LNCaP clone FGC (cell line): ENCODE measurements at regions not wholly inside any gene's neighbourhood (a gene's known extent, or its start where the extent isn't known, plus 50 kb on each side); places are given as distances from the start of the nearest gene placed in this dataset.

Experiments
- DNase-seq: peaks from one replicate; pipeline ENCODE4 v3.0.0-alpha.2; 2011; ENCODE audit warnings: low read depth
- H3K4me3 ChIP-seq: 2 replicates; pipeline ENCODE4 v1.5.1; 2011; ENCODE audit warnings: mild to moderate bottlenecking, low read depth, low read length, control low read depth
- TF ChIP-seq, protein P1 (sequence below): IDR thresholded peaks from 2 replicates; pipeline ENCODE4 v1.5.1; 2012; ENCODE audit warnings: mild to moderate bottlenecking; ENCODE audit not compliant: control insufficient read depth, insufficient read depth; ENCODE audit errors: extremely low read depth

GRCh38 chr12:76707772-76708171 is 56.1 kb upstream of the ZDHHC17 start:
- TF ChIP-seq, protein P1, sequence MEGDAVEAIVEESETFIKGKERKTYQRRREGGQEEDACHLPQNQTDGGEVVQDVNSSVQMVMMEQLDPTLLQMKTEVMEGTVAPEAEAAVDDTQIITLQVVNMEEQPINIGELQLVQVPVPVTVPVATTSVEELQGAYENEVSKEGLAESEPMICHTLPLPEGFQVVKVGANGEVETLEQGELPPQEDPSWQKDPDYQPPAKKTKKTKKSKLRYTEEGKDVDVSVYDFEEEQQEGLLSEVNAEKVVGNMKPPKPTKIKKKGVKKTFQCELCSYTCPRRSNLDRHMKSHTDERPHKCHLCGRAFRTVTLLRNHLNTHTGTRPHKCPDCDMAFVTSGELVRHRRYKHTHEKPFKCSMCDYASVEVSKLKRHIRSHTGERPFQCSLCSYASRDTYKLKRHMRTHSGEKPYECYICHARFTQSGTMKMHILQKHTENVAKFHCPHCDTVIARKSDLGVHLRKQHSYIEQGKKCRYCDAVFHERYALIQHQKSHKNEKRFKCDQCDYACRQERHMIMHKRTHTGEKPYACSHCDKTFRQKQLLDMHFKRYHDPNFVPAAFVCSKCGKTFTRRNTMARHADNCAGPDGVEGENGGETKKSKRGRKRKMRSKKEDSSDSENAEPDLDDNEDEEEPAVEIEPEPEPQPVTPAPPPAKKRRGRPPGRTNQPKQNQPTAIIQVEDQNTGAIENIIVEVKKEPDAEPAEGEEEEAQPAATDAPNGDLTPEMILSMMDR, result no peak
- DNase-seq, result no peak
- no peak overlapping the region for H3K4me3 ChIP-seq

GRCh38 chr12:76708296-76708695 is 55.6 kb upstream of the ZDHHC17 start:
- TF ChIP-seq, protein P1, result no peak
- H3K4me3 ChIP-seq, result no peak overlapping the region
- DNase-seq, result no peak

DNA sequence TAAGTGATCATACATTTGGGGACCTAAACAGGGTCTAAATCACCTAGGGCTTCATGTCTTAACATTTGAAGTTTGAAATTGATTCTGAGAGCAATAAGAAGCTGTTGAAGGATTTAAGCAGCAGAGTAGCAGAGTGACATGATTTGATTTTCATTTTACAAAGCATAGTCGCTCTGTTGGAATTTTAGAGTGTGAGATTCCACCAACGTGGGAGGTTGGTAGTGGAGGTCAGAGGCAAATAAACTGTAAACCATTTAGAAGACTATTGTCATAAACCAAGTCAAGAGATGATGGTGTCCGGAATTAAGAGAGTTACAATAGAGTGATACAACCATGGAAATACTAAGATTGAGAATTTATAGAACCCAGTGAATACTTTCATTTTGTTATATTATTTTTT is 52.7 kb upstream of the ZDHHC17 start:
- TF ChIP-seq, protein P1, result no peak
- no peak overlapping the region for H3K4me3 ChIP-seq
- DNase-seq, result no peak

- no peak overlapping the region for H3K4me3 ChIP-seq
- no peak for DNase-seq
- TF ChIP-seq, protein P1, result no peak
Observed at GRCh38 chr12:76713130-76713529, 50.8 kb upstream of the ZDHHC17 start.

GRCh38 chr12:76713986-76714385 is 49.9 kb upstream of the ZDHHC17 start:
- TF ChIP-seq, protein P1, result no peak
- no peak overlapping the region for H3K4me3 ChIP-seq
- no peak for DNase-seq
